Subcutaneous abdominal adipose tissue (tissue), 5 donors: ENCODE measurements at regions not wholly inside any gene's neighbourhood (a gene's known extent, or its start where the extent isn't known, plus 50 kb on each side); places are given as distances from the start of the nearest gene placed in this dataset.

Experiments used
- H3K27ac ChIP-seq: one replicate; pipeline ENCODE4 v1.7.0; 2013; ENCODE audit warnings: low read depth, mild to moderate bottlenecking, inconsistent platforms, low read length, moderate library complexity
- H3K27me3 ChIP-seq, 5 donors: one replicate each; pipeline ENCODE4 v1.7.0; 2013; ENCODE audit warnings: low read length in 5 of 5, inconsistent platforms in 1 of 5; ENCODE audit not compliant: control insufficient read depth in 5 of 5, insufficient read depth in 4 of 5
- H3K36me3 ChIP-seq, 5 donors: one replicate each; pipeline ENCODE4 v1.7.0; 2013; ENCODE audit warnings: low read length in 5 of 5; ENCODE audit not compliant: control insufficient read depth in 5 of 5, insufficient read depth in 5 of 5
- H3K4me1 ChIP-seq, 5 donors: one replicate each; pipeline ENCODE4 v1.7.0; 2013; ENCODE audit warnings: low read length in 5 of 5, mild to moderate bottlenecking in 3 of 5, moderate library complexity in 1 of 5; ENCODE audit not compliant: control insufficient read depth in 5 of 5, insufficient read depth in 5 of 5
- H3K4me3 ChIP-seq, 5 donors: one replicate each; pipeline ENCODE4 v1.7.0; 2013; ENCODE audit warnings: low read length in 5 of 5, low read depth in 1 of 5
- H3K9ac ChIP-seq, 5 donors: one replicate each; pipeline ENCODE4 v1.7.0; 2013; ENCODE audit warnings: low read length in 5 of 5, mild to moderate bottlenecking in 4 of 5, moderate library complexity in 3 of 5
- H3K9me3 ChIP-seq, 5 donors: one replicate each; pipeline ENCODE4 v1.7.0; 2013; ENCODE audit warnings: low read length in 5 of 5; ENCODE audit not compliant: control insufficient read depth in 5 of 5
- donor health status: healthy.
- donor health status: healthy.
- donor health status: healthy.
- donor health status: healthy.
- donor health status: healthy.

DNA sequence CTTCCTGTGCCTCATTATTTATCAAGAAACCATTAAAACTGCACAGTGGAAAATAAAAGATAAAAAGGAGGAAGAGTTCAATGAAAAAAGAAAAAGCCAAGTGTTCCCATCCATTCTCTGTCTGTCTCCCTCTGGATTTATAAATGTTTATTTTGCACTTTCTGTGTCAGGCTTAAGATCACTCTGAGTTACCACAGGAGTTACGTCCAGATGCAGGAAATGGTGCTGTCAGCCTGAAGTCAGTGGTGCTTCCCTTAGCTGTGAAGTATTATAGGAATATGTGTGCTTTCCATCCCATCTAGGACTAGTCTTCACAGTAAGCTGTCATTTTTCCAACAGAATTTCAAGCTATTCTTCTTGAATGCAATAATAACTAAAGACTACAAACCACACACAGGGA is 420.2 kb downstream of the KCTD12 start:
- Histone ChIP-seq H3K9ac (no peak overlapping the region), H3K27me3 (no peaks in the 10 kb centered on the region), H3K36me3 (no peaks in the 10 kb centered on the region), H3K4me3 (no peak overlapping the region), H3K4me1 (peaks cover 0 to 4% (median 0%) of the 10 kb centered on the region in 5 donors), H3K27ac (no peak overlapping the region), H3K9me3 (no peaks in the 10 kb centered on the region)

DNA sequence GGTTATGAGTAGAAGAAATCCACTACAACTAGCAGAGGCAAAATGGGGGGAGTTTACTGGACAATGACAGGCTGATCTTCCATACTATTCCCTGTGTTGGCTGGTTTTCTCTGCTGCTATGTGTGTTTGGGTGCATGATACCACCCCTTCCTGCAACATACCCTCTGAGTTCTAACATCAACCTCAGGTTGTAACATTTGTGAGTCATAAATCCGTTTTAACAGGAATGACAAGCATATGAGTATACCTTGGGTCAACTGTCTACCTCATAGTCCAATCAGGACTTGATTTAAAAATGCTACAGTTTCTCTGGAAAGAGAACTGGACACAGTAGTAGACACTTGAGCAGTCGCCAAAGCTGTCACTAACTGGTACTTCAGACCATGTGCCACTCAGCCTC is 422.9 kb downstream of the KCTD12 start:
- Histone ChIP-seq H3K9ac (no peak overlapping the region), H3K4me1 (peaks cover 0 to 4% (median 0%) of the 10 kb centered on the region in 5 donors), H3K27ac (no peak overlapping the region), H3K36me3 (no peaks in the 10 kb centered on the region), H3K4me3 (no peak overlapping the region), H3K27me3 (no peaks in the 10 kb centered on the region), H3K9me3 (no peaks in the 10 kb centered on the region)

DNA sequence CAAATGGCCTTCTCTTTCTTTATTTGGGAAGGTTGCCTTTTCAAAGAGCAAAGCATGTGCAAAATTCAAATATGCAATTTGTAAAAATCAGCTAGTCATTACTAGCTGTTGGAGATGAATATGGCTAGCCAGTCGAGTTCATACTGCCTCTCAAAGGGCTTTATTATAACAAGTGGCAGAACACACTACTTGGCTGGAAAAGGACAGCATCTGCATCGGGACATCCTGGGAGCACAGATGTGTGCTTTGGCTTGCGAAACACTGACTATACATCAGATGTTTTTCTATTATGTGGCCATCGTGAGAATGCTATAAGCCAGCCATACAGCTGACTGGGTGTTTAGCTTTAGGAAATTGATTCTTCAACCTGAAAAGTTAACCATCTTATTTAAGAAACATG is 424.2 kb downstream of the KCTD12 start:
- Histone ChIP-seq H3K36me3 (no peaks in the 10 kb centered on the region), H3K9me3 (no peaks in the 10 kb centered on the region), H3K9ac (no peak overlapping the region), H3K27me3 (no peaks in the 10 kb centered on the region), H3K27ac (no peak overlapping the region), H3K4me1 (peaks cover 0 to 4% (median 0%) of the 10 kb centered on the region in 5 donors), H3K4me3 (no peak overlapping the region)

DNA sequence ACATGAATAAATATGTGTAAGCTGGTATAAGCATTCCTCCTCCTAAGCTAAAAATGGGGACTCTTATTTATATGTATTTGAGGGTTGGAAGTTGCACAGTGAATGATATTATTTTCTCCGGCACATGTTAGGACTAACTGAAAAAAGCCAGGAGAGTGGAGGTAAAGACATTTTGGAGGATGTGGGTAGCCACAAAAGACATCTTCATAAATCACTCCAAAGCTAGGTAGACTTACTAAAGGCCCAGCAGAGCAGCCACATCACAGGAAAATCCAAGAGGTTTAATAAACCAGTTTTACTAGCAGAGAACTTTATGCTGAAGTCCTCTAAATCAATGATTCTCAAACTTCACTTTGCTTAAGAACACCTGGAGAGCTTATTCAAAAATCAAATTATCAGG is 424.7 kb downstream of the KCTD12 start:
- H3K27me3 ChIP-seq = no peaks in the 10 kb centered on the region
- H3K4me1 ChIP-seq = peaks cover 0 to 4% (median 0%) of the 10 kb centered on the region in 5 donors
- H3K27ac ChIP-seq = no peak overlapping the region
- H3K36me3 ChIP-seq = no peaks in the 10 kb centered on the region
- no peak overlapping the region for H3K9ac ChIP-seq
- no peak overlapping the region for H3K4me3 ChIP-seq
- H3K9me3 ChIP-seq = no peaks in the 10 kb centered on the region

DNA sequence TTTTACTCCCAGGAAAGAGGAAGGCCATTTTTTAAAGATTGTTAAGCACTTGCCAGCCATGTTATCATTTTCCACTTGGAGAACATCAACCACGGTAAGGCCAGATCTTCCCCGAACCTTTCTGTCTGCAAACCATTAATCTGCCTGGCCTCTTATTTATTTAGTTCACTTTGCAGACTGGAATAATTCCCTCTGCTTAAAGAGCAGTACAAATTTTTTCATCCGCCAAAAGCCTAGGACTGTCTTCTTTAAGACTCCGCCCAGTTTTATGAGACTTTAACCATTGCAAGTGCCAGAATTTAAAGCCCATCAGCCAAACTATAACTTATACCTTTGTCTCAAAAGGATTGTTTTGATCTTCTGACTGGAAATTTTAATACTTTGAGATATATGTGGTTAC is 426.3 kb downstream of the KCTD12 start:
- no peak overlapping the region for H3K4me3 ChIP-seq
- no peak overlapping the region for H3K9ac ChIP-seq
- no peaks in the 10 kb centered on the region for H3K27me3 ChIP-seq
- H3K27ac ChIP-seq = no peak overlapping the region
- H3K4me1 ChIP-seq = peaks cover 0 to 4% (median 0%) of the 10 kb centered on the region in 5 donors
- no peaks in the 10 kb centered on the region for H3K9me3 ChIP-seq
- no peaks in the 10 kb centered on the region for H3K36me3 ChIP-seq

DNA sequence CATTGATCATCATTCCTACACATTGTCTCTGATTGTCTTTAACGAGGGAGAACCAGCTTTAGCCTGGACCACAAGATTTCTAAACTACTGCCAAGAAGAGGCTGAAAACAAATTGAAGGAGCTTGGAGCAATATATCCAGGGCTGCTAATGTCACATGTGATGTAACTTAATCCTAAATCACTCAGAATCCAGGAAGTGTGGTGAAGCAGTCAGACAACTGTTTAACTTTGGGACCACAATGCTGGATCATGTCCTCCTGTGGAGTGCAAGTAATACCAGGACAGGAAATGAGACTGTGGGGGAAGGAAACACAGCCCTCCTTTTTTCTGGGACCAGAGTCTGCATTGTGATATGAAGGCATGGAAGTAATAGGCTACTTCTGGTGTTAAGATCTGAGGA is 430.2 kb downstream of the KCTD12 start:
- Histone ChIP-seq H3K4me3 (no peak overlapping the region), H3K27me3 (no peaks in the 10 kb centered on the region), H3K9me3 (peaks cover 0 to 9% (median 4%) of the 10 kb centered on the region in 5 donors), H3K4me1 (no peaks in the 10 kb centered on the region), H3K9ac (no peak overlapping the region), H3K27ac (no peak overlapping the region), H3K36me3 (no peaks in the 10 kb centered on the region)

DNA sequence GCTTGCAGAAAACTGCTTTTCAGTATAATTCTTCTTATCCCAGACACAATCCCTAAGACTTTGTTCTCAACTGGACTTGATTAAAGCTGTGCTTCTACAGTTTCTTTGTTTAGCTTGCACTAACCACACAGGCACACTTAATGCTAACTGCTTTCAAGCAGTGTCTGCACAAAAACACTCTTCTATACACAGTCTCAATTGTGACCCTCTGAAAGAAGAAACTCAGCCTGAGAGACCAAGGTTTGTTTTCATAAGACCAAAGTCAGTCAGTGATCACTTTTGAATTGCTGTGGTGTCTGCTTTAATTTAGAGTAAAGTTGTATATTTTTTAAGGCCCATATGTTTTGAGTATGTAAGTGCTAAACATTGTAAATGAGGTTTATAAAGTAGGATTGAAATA is 431.2 kb downstream of the KCTD12 start:
- Histone ChIP-seq H3K4me3 (no peak overlapping the region), H3K36me3 (no peaks in the 10 kb centered on the region), H3K9ac (no peak overlapping the region), H3K4me1 (no peaks in the 10 kb centered on the region), H3K9me3 (peaks cover 0 to 9% (median 4%) of the 10 kb centered on the region in 5 donors), H3K27ac (no peak overlapping the region), H3K27me3 (no peaks in the 10 kb centered on the region)

DNA sequence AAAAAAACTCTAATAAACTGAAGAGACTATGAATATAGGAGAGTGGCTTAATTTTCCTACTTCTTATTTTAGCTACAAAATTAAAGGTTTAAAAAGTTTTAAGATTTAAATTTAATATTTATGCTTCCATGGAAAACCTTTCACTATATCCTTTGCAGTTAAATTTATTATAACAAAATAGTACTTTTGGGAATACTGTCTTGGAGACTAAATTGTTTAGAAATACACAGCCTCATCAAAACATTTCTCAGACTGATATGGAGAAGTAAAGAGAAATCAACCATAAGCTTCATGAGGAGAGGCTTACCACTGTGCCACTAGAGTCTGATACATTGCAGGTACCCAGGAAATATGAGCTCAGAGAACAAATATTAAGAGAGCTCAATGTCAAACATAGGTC is 436.5 kb downstream of the KCTD12 start:
- peaks cover under 1 to 9% (median 4%) of the 10 kb centered on the region in 5 donors for H3K9me3 ChIP-seq
- H3K9ac ChIP-seq = no peak overlapping the region
- H3K27ac ChIP-seq = no peak overlapping the region
- no peaks in the 10 kb centered on the region for H3K27me3 ChIP-seq
- no peaks in the 10 kb centered on the region for H3K36me3 ChIP-seq
- H3K4me1 ChIP-seq = no peaks in the 10 kb centered on the region
- no peak overlapping the region for H3K4me3 ChIP-seq

DNA sequence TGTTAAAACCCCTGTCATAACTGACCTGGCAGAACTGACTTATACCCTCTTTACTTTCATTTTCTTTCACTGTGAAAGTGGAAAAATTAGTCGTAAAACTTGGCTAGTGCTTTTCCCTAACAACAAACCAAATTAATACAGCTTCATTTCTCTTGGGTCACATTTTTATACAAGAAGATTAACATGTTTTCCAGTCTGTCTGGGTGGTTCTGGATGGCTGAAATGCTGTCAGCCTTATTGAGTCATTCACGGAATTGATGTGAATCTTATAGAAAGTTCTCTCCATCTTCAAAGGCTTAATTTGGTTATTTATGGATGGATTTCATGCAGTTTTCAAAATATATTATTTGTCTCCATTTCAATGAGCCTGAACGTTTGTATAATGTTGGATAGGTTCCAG is 440.0 kb downstream of the KCTD12 start:
- Histone ChIP-seq H3K27me3 (no peaks in the 10 kb centered on the region), H3K4me3 (no peak overlapping the region)

DNA sequence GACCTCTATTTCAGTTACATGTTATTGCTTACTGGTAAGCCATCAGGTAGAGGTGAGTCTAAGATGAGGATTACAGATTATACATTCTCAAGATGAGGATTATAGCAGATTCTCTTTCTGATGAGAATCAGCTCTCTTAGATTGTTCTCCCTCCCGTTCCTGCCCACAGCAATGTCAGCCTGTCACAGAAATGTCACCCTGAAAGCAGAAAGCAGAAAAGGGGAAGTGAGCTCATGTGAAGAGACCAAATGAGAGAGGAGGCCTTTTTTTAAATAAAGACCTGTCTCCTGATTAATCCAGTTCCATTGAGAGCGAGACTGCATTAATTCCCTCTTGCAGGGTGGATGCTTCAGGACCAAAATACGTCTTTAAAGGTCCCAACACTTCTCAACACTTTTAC is 445.6 kb downstream of the KCTD12 start:
- no peaks in the 10 kb centered on the region for H3K36me3 ChIP-seq
- H3K4me3 ChIP-seq = no peak overlapping the region
- no peaks in the 10 kb centered on the region for H3K4me1 ChIP-seq
- H3K27me3 ChIP-seq = no peaks in the 10 kb centered on the region
- peaks cover 0 to 5% (median 3%) of the 10 kb centered on the region in 5 donors for H3K9me3 ChIP-seq
- H3K27ac ChIP-seq = no peak overlapping the region
- H3K9ac ChIP-seq = no peak overlapping the region

More for the DNA sequence above, 440.0 kb downstream of the KCTD12 start:
- Histone ChIP-seq H3K36me3 (no peaks in the 10 kb centered on the region), H3K9me3 (peaks cover 0 to 7% (median 5%) of the 10 kb centered on the region in 5 donors), H3K27ac (no peak overlapping the region), H3K9ac (no peak overlapping the region), H3K4me1 (no peaks in the 10 kb centered on the region)

DNA sequence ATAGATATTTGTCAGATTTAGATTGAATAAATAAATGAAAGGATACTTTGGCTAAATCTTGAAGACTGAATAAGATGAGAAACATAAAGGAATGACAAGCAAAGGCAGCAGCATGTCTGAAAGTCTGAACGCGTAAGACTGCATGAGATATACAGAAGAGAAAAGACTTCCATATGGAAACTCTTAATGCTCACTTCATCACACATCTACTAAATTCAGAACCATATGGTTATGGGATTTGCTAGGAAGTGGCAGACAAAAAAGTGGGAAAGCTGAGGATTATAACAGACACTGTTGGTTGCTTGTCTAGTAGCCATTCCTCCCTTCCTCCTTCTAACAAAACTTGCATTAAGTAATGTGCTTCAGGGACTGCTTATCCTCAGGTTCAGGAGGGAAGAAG is 446.7 kb downstream of the KCTD12 start:
- Histone ChIP-seq H3K36me3 (no peaks in the 10 kb centered on the region), H3K27ac (no peak overlapping the region), H3K4me1 (no peaks in the 10 kb centered on the region), H3K9ac (no peak overlapping the region), H3K9me3 (peaks cover 0 to 5% (median 3%) of the 10 kb centered on the region in 5 donors), H3K27me3 (no peaks in the 10 kb centered on the region), H3K4me3 (no peak overlapping the region)
